Head of caudate nucleus (tissue), 42 donors: ENCODE measurements at regions not wholly inside any gene's neighbourhood (a gene's known extent, or its start where the extent isn't known, plus 50 kb on each side); places are given as distances from the start of the nearest gene placed in this dataset.

ENCODE experiments used
- DNase-seq, 42 donors: peaks; one replicate each; pipeline versions ENCODE4 v3.0.0 to v3.0.0-alpha.2; 2020 to 2021; ENCODE audit warnings: mixed read lengths in 7 of 42
- intact Hi-C: fragments of 100-400 bp; cut with DNase I; formaldehyde crosslinking; loops from one replicate; pipeline ENCODE4 v1.15.0; 2022

GRCh38 chr5:173557123-173557903 is 59.1 kb downstream of the BOD1 start:
- intact Hi-C loops, result loop anchor here (2.0 kb wide), 1 partner anchor 85 kb away; no protein-coding TSS in a partner anchor
- peak; percentile 79 to 98 (median 93) for DNase-seq

DNA sequence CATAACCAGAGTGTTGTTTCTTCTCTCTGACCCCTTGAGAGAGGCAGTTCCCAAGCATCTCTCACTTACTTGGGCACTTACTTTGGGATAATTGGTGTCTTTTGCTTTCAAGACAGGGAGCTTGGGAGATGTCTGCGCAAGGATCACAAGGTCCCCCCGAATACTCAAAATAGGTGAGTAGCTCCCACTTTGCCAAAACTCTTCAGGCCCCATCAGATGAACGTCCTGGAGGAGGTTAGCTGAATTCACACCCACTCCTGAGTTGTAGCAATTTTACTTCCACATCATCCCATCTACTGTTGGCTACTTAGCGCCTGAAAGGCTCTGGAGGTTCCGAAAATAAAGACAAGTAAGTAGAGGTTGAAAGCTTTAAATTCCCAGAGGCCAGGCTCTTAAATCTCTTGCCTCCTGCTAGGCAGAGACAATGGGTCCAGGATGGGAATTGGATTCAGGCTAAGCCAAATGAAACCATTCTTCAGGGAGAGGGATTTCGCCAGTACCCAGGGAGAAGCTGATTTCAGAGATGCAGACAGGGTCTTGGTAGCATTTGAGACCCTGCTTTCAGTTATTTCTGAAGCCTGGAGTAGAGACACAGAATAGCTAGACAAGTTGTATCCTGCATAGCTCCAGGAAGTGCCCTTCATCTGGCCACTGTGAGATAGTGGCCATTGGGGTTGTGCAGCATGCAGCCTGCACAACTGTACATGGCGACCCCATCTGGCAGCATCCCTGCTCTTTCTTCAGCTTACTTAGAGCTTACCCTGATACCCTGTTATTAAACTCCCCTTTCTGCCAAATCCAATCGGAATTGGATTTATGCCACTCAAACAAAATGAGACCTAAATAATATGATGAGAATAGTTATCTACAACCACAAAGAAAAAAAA is 60.1 kb downstream of the BOD1 start:
- DNase-seq, result peak in 16 of 42 donors; percentile 13 to 61 (median 36)
- intact Hi-C loops, result loop anchor here (2.0 kb wide), 1 partner anchor 84 kb away; no protein-coding TSS in a partner anchor

- DNase-seq, result peak; percentile 40 to 87 (median 72)
- intact Hi-C loops, result no loop called here
Measured at GRCh38 chr5:173554989-173555705, 61.3 kb downstream of the BOD1 start.

DNA sequence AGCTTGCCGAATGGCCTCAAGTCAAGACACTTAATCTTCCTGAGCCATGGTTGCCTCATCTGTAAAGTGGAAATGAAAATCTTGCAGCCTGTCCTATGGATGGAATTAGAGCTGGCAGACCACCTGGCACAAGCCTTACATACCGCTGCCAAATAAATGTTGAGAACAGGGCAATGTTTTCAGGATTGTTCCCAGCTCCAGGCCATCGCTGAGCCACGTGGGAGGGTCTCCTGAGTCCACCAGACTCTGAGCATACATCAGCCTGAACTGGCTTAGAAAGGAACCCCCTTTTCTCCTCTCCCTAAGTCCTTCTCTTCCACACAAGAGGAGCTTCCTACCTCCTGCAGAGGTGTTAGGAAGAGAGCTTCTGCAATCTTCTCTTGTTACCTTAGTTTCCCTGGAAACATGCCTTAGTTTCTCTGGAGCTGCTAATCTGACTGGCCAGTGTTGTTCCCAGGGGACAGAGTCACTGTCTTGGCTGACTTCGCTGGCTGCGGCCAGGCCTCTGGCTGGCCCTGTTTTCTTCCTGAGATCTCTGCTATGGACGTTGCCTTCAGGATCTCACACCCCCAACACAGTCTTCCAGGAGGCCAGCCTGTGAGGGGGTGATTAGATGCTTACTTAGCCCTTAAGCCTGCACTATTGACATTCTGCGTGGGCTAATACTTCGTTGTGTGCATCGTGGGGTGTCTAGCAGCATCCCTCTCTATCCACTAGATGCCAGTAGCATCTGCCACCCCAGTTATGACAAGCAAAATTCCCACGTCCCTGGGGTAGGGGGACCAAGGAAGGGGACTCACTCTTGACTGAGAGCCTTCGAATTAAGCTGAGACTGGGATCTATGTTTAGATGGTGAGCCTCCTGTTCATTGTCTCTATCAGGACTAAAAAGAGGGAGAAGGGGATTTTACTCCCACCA is 62.2 kb downstream of the BOD1 start:
- peak in 18 of 42 donors; percentile 22 to 67 (median 40) for DNase-seq
- intact Hi-C loops, result no loop called here

DNA sequence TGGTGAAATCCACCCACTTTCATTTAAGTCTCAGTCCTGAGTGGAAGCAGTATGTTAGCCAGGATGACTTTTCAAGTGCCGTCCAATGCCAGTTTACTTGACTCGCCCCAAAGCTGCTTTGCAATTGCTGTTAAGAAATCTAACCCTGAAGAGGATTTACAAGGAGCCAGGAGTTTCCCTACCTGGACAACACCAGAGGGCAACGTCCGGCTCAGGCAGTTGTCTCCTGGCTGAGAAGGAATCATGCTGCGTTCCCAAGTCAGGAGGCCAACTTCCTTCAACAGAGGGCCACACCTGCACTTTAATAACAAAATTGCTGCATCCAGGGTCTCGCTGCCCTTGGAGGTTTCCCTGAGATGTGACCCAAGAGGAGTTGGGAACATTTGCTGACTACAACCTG is 65.8 kb downstream of the BOD1 start:
- no peak for DNase-seq
- intact Hi-C loops, result no loop called here

GRCh38 chr5:173549644-173550043 is 66.8 kb downstream of the BOD1 start:
- DNase-seq, result no peak
- intact Hi-C loops, result no loop called here

DNA sequence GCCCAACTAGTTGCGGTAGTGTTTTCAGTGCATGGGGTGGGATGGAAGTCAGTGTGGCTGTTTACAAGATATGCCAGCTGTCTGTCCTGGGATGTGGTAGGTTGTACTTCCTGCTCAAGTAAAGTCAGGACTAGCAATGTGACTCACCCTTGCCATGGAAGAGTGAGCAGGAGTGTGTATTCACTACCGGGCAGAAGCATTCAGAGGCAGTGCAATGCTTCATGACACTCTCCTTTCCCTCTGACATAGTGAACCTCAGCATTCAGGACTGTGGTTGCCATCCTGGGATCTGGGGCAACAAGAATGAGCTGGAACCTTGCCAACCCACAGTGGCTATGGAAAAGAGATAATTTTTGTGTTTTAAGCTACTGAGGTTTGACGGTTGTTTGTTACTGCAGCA is 68.9 kb downstream of the BOD1 start:
- no peak for DNase-seq
- intact Hi-C loops, result no loop called here

- DNase-seq, result no peak
- intact Hi-C loops, result no loop called here
Measured at GRCh38 chr5:173542964-173543363, 73.5 kb downstream of the BOD1 start.

- intact Hi-C loops, result no loop called here
- no peak for DNase-seq
Measured at GRCh38 chr5:173542159-173542558, 74.3 kb downstream of the BOD1 start.

DNA sequence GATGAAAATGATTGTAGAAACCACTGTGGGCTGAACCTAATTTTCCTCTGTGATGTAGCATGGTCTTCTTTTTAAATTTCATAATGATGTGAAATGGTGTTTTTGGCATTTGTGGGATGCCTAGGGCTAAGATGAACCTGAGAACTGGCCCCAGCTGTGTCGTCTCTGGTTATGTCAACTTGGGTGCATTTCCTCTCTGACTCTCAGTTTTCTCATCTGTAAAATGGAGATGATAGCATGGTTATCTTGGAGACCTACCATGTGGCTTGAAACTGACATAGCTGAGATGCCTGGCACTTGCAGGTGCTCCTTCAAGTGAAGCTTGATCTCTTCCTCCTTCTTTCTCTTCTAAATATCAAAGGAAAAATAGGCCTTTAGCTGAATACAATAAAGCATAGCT is 77.8 kb downstream of the BOD1 start:
- DNase-seq, result no peak
- intact Hi-C loops, result no loop called here

DNA sequence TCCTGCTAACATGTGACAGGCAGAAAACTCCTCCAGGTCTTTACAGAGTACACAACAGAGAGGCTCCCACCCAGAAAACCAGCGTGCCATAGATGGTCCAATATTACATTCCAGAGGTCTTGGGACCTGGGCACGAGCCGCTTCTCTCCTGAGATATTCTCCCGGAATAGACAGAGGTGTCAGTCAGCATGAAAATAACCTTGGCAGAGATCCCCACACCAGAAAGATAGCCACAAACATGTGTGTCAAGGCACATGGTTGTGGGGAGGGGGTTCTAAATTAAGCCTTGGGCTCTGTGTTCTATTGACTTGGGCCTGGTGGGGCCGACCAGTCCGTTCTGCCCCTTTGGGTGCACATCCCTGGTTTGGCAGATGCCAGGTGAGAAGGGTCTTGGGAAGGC is 78.4 kb downstream of the BOD1 start:
- intact Hi-C loops, result no loop called here
- no peak for DNase-seq

DNA sequence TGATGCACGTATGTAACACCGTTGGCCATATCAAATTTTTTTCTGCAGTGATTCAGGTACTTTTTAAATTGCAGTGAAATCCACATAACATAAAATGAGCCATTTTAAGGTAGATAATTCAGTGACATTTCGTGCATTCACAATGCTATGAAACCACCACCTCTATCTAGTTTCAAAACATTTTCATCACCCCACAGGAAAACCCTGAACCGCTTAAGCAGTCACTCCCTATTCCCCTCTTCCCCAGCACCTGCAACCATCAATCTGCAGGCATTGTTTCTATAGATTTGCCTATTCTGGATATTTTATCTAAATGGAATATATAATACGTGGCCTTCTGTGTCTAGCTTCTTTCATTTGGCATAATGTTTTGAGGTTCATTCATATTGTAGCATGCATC is 79.2 kb downstream of the BOD1 start:
- DNase-seq, result no peak
- intact Hi-C loops, result no loop called here

DNA sequence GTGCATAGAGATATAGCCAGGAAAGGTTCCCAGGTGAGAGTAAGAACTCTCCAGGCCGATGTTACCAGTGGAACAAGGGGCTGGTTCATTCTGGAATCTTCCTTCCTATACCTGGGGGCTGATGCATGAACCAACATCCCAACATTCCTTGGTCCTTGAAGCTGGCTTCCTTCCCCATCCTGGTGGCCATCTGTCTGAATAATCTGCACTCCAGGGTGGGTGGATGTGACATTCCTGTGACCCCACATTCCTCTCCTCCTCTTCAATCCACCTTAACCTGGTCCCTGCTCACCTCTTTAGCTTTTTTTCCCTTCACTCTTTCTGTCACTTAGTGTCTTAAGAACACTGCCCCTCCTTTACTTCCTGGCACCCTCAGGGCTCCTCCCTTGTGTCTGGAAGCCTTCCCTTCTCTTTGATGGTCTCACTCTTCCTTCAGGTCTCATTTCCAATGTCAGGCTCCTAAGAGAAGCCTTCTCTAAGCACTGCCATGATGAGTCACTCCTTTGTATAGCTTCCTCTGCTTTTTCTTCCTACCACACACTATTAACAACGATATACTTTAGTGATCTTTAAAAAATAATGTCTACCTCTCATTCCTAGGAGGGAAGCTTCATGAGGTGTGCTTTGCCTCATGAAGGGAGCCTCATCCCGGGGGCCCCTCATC is 80.3 kb downstream of the BOD1 start:
- intact Hi-C loops, result no loop called here
- DNase-seq, result no peak

GRCh38 chr5:173535166-173535975 is 81.1 kb downstream of the BOD1 start:
- intact Hi-C loops, result no loop called here
- DNase-seq, result peak in 1 of 42 donors; percentile 21

DNA sequence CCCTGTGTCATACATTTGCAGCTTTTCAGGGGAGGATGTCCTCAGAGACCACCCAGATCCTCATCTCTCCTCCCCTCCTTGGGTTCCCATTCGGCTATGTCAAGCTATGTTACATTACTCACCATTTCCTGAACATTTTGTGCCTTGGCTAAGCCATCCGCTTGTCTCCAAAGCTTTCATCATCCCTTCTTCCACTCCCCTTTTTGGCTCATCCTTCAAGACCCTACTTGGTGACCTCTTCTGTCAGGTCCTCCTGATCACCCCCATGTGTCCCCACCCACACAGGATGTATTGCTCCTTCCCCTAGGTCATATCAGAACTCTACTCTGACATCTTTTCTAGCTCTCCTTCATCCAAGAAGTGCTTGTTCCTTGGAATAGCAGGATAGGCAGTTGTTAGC is 81.8 kb downstream of the BOD1 start:
- DNase-seq, result peak in 1 of 42 donors; percentile 9
- intact Hi-C loops, result no loop called here

DNA sequence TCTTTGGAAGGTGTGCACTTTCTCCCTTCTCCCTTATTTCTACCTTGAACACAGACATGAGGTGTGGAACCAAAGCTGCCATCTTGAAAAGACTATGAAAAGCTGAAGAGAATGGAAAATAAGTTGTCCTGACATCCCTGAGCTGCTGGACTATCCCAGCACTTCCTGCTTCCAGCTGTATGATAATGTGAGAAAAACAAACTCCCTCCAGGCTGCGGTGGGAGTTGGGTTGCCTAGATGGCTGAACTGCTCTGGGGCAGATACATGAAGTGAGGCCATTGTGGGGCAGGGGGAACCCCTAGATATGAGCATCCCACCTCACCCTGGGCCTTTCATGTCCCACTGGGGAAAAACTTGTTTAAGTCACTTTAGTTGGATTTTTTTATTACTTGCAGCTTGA is 82.4 kb downstream of the BOD1 start:
- intact Hi-C loops, result no loop called here
- peak in 2 of 42 donors; percentile 22 to 24 for DNase-seq

- intact Hi-C loops, result no loop called here
- DNase-seq, result peak in 2 of 42 donors; percentile 16 to 21
Measured at GRCh38 chr5:173532689-173533250, 83.7 kb downstream of the BOD1 start.
